HG02973 (cell line): ENCODE measurements at regions not wholly inside any gene's neighbourhood (a gene's known extent, or its start where the extent isn't known, plus 50 kb on each side); places are given as distances from the start of the nearest gene placed in this dataset.

Experiments
- ATAC-seq: cut with Tn5 transposase; IDR thresholded peaks from one replicate; pipeline ENCODE4 v1.9.1; 2021; ENCODE audit warnings: moderate library complexity; ENCODE audit not compliant: unreplicated experiment

- no peak for ATAC-seq
Measured at GRCh38 chr5:2181149-2181548, 298.4 kb upstream of the IRX4 start.

GRCh38 chr5:2180456-2180855 lies 297.7 kb upstream of the IRX4 start:
- ATAC-seq = no peak

DNA sequence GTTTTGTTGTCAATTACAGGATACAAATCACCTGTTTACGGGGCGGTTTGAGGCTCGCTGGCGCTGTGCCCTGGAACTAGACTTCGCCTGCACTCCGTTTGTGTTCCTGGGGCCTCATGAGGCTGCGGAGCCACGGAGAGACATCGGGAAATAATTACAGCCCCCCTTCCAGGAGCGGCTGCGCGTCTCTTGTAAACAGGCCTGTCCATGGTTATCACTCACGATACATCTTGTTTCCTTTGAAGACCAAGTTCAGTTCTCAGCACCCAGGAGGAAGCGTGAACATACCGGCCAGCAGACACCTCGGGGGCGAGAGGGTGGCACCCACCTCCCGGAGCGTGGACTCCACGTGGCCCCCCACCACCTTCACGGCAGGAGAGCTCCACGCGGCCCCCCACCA lies 297.1 kb upstream of the IRX4 start:
- ATAC-seq = no peak

DNA sequence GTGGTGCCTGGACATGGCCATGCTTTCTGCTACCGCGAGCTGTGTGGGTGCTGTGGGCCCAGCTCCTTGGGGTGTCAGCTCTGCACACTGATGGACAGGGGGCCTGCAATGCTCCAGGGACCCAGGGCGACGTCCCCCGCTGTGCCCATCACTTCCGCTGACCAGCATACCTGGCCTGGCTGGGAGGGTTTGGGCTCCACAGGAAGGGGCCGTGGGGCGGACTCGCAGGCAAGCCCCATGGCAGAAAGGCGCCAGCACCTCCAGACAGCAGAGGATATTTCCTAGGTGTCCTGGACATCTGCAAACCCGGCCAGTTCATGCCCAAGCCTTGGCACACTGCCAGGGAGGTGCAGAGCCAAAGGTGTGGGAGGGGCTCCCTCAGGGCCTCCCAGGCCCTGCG lies 295.8 kb upstream of the IRX4 start:
- no peak for ATAC-seq

DNA sequence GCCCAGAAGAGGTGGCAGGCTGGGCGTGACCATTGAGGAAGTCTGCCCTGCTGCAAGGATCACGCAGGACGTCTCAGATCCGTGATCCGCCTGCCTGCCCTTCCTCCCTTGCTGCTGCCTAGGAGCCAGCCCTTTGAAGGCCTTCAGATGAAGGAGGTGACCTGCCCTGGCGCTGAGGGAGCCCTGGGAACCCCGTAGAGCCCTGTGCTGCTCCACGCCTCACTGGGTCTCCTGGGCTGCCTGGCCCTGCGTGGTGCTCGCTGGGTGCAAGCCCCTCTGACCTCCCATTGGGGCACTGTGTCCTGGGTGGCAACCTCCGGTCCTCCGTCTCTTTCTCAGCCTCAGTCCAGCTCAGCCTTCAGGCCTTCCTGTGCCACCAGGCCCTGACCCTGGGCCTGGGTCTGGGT lies 295.3 kb upstream of the IRX4 start:
- ATAC-seq = no peak

DNA sequence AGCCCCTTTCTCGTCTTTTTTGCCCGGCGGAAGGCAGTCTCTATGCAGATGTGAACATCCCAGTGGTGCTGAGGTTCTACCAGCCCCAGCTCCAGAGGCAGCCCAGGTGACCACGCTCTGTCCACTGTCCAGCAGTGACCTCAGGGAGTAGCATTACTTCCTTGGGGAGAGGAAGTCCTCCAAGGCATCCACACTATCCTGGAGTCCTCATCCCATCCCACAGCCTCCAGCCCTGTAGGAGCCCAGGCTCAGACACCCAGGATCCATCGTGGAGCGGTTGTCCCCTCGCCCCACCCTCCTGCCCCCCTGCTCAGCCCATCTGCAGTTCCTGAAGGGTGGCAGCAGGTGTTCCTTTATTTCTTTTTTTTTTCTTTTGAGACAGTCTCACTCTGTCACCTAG lies 294.5 kb upstream of the IRX4 start:
- no peak for ATAC-seq

DNA sequence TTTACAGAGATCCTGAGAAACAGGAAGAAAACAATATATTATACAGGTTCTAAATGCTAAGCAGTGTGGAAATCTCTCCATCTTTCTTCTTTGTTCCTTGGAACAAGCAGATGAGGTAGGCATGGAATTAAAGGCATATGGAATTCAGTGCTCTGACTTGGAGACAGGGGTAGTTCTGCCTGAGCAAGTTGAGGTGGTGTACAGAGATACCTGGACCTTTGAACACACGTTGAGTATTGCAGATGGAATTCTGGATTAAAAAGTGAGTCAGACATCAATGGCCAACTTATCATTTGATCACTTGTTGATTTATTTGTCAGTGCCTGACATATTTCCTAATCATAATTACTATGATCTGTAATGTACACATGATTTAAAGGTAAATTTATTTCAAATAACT lies 293.9 kb upstream of the IRX4 start:
- no peak for ATAC-seq

DNA sequence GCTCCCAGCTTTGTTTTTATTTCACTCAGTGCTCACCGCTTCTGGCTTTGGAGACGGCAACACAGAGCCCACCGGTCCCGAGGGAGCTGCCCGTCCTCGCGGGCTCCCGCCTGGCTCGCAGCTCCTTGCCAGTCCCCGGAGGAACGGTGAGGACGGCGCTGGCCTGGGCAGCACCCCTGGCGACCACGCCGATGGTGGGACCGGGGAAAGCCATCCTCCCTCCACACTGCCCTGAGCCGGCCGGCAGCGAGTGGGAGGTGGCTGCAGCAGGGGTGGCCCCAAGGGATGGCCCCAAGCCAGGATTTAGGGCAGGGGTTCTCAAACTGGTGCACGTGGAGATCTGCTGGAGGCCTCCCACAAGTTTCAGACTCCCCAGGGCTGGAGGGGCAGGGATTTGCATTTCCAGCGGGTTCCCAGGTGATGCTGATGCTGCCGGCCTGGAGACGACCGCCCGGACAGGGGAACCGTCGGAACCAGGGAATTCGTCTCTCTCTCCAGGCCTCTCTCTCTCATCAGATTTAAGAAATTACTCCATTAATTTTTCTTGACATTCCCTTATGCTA lies 293.2 kb upstream of the IRX4 start:
- no peak for ATAC-seq

GRCh38 chr5:2175041-2175440 lies 292.3 kb upstream of the IRX4 start:
- no peak for ATAC-seq

DNA sequence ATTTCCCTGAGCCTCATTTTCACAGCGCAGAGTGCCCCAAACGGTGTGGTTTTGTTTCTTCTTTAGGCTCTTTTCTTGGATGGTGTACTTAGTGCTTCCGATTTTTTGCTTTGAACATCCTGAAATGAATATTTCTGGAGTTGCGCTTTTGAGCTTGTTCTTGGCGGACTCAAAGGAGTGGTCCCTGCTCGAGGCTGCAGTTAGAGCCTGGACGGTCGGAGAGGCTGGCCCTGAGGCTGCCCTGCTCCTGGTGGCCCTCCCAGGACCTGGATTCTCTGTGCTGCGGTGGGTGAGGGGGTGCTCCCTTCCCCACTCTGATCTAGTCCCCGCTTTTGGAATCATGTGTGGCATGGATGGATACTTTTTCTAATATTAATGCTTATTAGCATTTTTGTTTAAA lies 291.8 kb upstream of the IRX4 start:
- ATAC-seq = no peak

DNA sequence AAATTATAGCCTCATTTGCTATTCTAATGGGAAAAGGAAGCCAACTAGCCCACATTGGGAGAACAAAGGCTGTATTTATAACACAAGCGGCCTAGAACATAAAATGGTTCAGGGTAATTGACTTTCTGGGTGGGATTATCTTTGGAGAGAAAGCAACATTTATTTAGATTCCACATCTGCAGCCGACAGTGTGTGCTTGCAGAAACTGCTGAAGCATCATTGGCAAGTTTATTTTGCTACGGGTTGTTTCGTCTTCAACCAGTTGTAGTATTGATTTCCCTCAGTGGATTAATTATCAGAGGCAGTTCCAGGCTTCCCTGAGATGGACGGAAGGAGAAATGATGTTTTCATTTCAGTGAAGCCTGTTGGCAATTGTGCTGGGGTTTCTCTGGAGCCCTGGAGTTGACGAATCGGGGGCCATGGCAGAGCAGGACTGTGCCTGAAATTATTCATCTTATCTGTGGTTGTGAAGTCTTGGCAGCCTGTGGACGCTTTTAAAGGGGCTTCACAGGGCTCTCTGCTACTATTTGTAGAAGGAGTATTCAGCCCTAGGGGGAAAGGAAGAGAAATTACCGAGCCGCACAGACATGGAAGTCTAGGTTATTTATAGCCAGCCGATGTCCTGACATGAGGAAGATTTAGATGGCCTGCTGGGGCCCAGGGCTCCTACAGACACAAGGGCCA lies 290.6 kb upstream of the IRX4 start:
- ATAC-seq = no peak

- no peak for ATAC-seq
Measured at GRCh38 chr5:2172471-2172870, 289.7 kb upstream of the IRX4 start.

- ATAC-seq = no peak
Measured at GRCh38 chr5:2170761-2171160, 288.0 kb upstream of the IRX4 start.

- ATAC-seq = no peak
Measured at GRCh38 chr5:2169850-2170760, 287.4 kb upstream of the IRX4 start.

GRCh38 chr5:2169430-2169808 lies 286.7 kb upstream of the IRX4 start:
- ATAC-seq = no peak

GRCh38 chr5:2168601-2169429 lies 286.1 kb upstream of the IRX4 start:
- ATAC-seq = no peak

DNA sequence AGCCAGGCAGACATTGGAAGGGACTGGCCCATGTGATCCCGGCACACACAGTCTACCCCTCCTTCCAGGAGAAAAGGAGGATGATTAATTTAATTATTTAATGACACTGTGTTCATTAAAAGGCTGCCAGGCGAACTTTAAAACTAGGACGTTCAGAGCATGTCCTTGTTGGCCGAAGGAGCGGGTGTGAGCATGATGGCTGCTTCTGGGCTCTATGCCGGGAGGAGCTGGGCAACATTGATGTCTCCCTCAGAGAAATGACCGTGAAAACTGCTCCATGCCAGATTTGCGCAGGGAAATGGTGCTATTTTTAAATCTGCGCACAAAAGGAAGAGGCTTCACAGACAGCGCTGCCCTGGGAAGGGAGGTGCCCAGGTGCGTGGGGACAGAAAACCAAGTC lies 284.9 kb upstream of the IRX4 start:
- ATAC-seq = no peak

DNA sequence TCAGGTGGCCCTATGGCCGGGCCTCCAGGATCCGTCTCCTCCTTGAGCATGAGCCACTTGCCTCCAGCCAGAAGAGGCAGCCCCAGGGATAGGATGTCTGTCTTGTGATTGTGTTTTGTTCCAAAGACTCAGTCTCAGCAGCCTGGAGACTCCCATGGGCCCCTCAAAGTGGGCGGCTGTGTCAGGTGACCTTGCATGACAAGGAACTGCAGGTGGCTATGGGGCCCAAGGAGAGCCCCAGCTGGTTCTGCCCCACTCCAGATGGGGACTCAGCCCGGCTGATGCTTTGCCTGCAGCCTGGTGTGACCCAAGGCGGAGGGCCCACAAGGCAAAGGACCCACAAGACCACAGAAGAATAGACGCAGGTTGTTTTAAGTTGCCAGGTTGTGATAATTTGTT lies 284.3 kb upstream of the IRX4 start:
- no peak for ATAC-seq

- no peak for ATAC-seq
Measured at GRCh38 chr5:2166306-2166978, 283.7 kb upstream of the IRX4 start.

GRCh38 chr5:2165615-2166305 lies 283.0 kb upstream of the IRX4 start:
- no peak for ATAC-seq
